Activated CD4-positive, alpha-beta T cell treated with anti-CD3 and anti-CD28 coated beads for 1 hour (primary cell): ENCODE measurements at regions not wholly inside any gene's neighbourhood (a gene's known extent, or its start where the extent isn't known, plus 50 kb on each side); places are given as distances from the start of the nearest gene placed in this dataset.
"Not testable (repeated sequence)": the region's sequence is repeated elsewhere in the genome, so short reads cannot be mapped to it uniquely, and the experiment has no call there.

Source experiments
- DNase-seq: peaks from one replicate; pipeline ENCODE4 v3.0.0-alpha.2; 2020

DNA sequence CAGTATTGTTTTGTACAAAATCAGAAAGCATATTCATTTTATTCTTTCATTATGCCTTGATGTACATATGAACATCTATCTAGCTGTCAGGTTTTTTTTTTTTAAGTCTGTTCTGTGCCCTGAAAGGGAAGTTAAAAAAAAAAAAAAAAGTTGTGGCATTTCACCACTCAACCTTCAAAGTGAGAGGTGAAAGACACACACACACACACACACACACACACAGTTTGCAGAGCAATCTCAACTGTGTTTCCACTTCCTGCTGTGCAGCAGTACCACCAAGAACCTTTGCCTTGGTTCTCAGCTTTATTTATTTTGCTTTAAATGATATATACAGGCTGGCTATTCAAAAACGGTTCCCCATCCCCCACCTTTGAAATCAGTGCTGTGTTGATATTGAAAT is 955.6 kb downstream of the GATA3 start:
- DNase-seq = no peak

- DNase-seq = no peak
These were observed 956.6 kb downstream of the GATA3 start for GRCh38 chr10:9010931-9011670.

DNA sequence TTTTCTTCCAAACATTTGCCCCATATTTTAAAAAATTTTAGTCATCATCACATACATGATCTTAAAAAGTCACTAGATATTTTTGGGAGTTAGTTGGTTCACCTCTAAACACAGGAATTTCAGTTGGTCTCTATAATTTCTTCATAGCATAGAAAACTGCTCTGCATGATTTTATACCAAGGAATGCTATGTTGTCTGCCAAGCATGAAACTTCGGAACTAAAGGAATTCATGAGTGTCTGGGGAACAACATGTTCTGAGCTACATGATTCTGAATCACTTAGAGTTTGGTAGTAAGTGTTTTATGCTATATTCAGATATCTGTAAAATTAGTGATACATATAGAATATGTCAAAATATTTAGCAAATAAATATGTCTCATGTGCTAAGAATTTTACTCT is 957.8 kb downstream of the GATA3 start:
- DNase-seq = no peak

DNA sequence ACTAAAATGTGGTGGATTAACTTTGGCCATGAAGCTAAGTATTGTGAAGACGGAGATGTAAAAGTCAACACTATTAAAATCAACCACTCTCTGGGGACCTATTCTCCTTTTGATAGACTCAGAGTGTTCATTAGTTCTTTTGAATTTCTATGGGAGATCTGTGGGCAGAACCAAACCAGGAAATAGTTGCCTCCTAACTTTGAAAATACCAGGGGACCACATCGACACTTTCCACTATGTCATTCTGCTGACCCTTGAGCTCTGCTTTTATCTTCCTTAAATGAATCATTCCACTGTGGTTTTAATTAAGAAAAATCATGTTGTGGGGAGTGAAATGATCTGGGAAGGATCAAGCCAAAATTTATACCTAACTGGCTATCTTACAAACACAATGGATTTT is 960.5 kb downstream of the GATA3 start:
- DNase-seq = no peak

DNA sequence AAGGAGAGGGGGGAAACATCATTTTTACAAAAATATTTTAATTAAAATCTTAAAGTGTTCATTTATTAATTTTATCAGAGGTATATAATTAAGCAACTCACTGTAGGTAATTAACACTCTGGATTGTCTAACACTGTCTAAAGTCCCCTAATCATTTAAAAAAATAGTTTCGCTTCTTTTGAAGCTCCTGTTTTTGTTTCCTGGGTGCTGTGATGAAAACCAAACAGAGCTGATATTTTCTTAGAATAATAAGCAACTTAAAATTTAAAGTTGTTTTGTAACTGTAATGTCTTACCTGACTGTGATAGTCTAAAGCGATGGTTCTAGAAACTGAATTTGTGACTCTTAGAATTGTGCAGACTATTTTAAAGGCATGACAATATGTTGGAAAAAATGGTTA is 961.0 kb downstream of the GATA3 start:
- DNase-seq = no peak

DNA sequence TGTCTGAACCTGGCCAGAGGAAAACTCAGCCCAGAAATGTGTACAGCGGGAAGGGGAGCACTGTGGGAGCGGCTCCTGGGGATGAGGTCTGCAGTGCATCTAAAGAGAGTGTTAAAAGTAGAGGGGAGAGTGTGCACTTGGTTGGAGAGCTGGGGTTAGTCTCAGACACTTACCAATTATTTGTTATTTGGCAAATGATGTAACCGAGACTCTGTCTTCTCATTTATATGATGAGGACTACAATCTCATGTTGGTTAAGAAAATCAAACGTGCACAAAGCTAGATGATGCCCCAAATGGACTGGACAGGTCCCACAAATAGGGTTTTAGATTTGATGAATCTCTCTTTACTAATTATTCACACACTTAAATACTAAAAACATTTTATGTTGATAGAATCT is 962.4 kb downstream of the GATA3 start:
- DNase-seq = no peak

- no peak for DNase-seq
These were observed 964.0 kb downstream of the GATA3 start for GRCh38 chr10:9018195-9019173.

GRCh38 chr10:9023206-9023605 is 968.7 kb downstream of the GATA3 start:
- no peak for DNase-seq

DNA sequence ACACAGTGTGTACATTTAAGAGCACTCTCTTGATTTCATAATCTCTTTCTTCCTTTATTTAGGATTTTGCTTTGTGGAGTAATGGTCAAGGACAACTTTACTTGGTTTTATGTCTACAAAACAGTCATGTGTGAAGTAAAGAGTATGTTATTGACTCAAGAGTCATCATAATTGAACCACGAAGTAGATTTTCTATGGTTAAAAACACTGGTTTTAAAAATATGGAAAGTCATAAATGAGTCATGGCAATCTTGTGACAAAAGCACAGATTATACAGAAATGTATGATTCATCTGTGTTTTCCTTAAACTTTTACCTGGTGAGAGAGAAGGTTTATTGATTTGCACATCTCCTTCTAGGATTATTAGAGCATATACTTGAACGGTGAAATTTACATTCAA is 969.7 kb downstream of the GATA3 start:
- DNase-seq = no peak

GRCh38 chr10:9028231-9028630 is 973.7 kb downstream of the GATA3 start:
- no peak for DNase-seq

GRCh38 chr10:9035355-9035754 is 980.9 kb downstream of the GATA3 start:
- no peak for DNase-seq

- DNase-seq = no peak
These were observed 982.3 kb downstream of the GATA3 start for GRCh38 chr10:9036711-9037204.

GRCh38 chr10:9038146-9038714 is 983.7 kb downstream of the GATA3 start:
- no peak for DNase-seq

DNA sequence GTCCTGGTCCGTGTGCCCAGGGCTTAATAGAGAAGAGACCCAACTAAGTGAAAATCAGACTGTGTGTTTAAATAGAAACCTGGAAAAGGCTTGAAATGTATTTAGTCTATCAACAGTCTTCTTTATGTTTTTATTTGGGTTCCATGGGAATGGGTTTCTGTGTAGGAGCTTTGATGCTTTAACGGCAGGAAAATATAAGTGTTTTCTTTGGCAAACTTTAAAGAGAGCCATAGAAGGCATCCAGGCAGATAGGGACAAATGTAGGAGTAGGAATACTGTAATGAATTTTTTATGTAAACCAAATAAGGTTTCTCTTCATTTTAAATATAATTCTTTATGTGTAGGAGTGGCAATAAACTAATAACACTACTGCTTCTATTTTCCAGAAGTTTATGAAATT is 989.0 kb downstream of the GATA3 start:
- no peak for DNase-seq

- DNase-seq = no peak
These were observed 990.8 kb downstream of the GATA3 start for GRCh38 chr10:9045311-9045710.

DNA sequence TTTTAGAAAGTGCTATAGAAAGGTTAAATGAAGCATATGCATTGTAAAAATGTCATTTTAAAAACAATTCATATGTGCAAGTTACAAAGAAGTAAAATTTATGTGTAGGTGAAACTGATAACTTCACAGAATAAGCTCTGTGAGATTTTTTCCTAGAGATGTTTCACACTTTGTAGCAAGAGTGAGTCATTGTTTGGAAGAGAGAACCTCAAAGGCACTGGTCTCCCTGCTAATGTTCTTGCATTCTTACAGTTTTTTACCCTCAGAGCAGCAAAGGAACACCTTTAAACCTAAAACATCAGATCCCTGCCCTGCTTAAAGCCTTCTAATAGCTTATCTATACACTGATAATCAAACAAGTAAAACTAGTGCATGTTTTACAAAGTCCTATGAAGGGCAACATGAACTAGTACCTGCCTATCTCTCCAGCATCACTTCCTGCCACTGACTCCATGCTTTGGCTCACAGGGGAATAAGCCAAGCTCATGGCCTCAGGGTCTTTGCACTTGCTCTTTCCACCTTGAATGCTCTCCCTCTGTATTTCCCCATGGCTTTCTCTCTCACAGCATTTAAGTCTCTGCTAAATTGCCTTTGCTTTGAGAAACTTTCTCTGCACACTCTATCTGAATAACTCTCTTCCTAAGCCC is 997.0 kb downstream of the GATA3 start:
- no peak for DNase-seq

DNA sequence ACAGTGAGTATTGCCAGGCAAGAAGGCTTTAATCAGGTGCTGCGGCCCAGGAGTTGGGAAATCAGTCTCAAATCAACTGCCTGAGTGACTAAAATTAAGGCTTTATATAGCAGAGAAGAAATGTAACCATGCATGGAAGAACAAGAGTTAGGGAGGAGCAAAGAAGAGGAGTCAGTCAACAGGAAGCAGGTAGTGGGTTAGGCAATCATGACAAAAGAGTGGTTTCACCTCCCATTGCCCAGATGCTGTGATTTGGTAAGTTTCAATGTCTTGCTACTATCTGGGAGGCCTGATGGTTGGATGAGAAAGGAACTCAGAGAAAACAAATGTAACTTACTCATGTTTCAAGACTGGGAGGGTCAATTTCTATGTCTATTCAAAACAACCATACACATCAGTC is 998.3 kb downstream of the GATA3 start:
- DNase-seq = no peak

DNA sequence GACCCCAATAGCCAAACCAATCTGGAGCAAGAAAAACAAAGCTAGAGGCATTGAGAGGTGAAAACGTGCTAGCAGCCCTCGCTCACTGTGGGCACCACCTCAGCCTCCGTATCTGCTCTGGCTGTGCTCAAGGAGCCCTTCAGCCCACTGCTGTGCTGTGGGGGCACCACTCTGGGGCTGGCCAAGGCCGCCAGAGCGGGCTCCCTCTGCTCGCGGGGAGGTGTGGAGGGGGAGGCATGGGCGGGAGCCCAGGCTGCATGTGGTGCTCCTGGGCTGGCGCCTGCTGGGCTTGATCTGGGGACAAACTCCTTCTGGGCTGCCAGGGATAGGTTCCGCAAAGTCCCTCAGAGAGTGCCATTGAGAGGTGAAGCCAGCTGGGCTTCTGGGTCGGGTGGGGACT is 1002.0 kb downstream of the GATA3 start:
- DNase-seq = no peak

GRCh38 chr10:9057293-9057692 is 1002.8 kb downstream of the GATA3 start:
- not testable (repeated sequence) for DNase-seq

- no peak for DNase-seq
These were observed 1005.8 kb downstream of the GATA3 start for GRCh38 chr10:9060314-9060713.

DNA sequence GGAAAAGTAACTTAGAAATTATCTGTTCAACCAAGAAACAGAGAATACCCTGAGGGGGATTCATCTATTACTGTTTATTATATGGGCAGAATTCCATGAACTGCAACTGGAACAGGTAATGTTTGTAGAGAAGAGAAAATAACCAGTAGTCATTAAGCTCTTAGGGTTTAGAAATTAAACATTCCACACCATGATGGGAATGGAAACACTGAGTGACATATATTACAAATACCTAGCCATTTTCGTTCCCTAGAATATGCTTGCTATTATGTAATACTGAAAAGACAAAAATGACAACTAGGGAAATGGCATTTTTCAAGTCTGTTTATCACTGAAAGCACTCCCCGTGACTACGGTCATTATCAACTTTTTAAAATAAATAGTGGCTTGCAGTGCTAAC is 1007.4 kb downstream of the GATA3 start:
- DNase-seq = no peak

- no peak for DNase-seq
These were observed 1011.7 kb downstream of the GATA3 start for GRCh38 chr10:9066152-9066551.

DNA sequence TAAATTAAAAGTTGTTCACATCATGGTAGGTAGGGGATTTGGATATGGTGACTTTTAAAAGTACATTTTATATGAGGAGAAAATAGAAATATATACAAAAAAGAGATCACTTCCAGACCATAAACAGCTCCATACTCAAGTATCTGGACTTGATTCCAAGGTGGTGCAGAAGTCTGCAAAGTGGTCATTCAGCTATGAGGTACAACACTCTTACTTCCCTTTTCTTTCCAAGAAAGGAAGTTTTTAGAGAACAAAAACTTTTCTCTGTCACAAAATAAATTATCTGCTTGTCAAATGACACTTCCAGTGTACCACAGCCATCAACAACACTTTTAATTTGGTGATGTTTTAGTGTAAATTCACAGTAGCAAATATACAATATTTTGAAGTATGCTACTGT is 1013.5 kb downstream of the GATA3 start:
- DNase-seq = no peak
